GM12874 (cell line): ENCODE measurements at regions not wholly inside any gene's neighbourhood (a gene's known extent, or its start where the extent isn't known, plus 50 kb on each side); places are given as distances from the start of the nearest gene placed in this dataset.

Experiments
- CTCF ChIP-seq: IDR thresholded peaks from 2 replicates; pipeline ENCODE4 v1.5.1; 2011; ENCODE audit warnings: low read depth, mild to moderate bottlenecking, control low read depth, low read length, moderate library complexity; ENCODE audit not compliant: insufficient read depth

DNA sequence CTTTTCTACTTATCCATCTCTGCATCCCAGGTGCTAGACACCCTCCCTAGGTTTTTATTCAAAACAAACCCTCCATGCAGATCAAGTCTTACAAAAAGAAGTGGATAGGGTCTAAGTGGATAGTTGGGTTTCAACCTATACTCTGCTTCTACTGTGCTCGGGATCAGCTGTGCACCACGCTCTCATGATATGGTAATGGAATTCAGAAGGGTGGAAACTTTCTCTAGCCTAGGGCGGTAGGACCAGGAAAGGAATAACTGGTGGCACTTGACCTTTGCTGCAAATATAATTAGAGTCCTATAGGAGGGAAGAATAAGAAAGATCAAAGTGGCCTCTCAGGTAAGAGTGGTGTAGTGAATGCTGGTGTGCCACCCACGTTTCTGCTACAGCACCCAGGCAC is 272.9 kb downstream of the GPD2 start:
- no peak for TF ChIP-seq CTCF

DNA sequence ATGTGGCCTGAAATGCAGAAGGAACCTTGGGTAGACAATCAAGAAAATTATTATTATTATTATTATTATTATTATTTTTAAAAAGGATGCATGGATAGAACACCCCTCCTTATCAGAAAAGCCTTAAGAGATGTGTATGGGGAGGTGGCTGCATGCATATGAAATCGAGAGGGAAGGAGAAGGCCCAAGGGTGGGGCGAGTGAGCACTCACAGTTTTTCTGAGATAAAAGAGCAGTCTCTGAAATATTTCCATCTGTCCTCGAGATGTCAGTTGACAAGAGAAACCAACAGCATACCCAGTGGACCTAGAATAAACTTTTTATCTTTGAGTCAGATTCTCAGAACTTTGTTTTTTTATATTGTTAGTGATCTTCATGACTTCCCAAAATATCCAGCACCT is 282.9 kb downstream of the GPD2 start:
- TF ChIP-seq CTCF = no peak

DNA sequence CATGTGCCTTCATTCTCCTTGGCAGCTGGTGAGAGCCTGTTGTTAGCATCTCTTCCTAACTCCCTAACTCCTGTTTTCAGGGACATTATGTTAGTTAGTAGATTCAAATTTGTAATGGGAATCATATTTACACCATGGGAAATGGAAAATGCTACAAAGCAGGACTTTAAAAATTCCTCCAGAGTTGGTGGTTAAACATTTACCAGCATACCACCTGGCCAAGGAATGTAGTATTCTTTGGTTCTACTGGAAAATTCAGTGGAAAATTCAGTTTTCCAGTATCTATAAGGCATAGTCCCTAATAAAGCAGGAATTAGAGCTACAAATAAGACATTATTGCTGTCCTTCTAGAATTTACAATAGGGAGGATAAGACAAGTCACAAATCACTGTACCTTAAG is 291.7 kb downstream of the GPD2 start:
- no peak for TF ChIP-seq CTCF

DNA sequence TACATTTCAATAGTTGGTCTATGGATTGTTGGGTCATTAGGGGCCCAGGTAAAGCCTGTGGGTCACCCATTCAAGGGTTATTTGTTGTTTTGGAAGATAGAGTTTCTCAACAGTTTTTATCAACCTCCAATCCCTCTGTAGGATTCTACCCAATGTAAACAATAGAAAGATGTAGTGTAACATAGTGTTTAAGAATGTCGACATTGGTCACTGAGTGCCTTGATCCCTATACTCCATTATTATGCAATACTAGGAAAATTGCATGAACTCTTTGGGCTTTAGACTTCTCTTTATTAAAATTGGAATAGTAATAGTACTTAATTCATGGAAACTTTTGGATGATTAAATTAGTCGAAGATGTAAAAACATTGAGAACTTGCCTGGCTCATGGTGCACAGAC is 292.1 kb downstream of the GPD2 start:
- TF ChIP-seq CTCF = no peak

DNA sequence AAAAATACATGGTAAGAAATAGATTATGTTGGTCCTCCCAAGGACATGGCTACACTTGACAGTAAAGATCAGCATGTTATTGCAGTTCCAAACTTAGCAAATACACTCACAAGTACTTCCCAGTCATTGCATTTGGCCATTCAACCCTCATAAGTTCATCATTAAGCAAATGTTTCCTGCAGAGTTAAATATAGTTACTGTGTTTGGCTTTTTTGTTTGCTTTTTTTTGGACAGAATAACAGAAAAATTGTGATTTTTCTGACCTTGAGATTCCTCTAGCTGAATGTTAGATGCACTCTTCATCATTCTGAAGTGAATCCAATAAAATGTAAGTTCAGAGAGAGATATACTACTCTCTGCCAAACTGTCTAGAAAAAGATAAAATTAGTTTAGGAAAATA is 295.3 kb downstream of the GPD2 start:
- TF ChIP-seq CTCF = no peak

DNA sequence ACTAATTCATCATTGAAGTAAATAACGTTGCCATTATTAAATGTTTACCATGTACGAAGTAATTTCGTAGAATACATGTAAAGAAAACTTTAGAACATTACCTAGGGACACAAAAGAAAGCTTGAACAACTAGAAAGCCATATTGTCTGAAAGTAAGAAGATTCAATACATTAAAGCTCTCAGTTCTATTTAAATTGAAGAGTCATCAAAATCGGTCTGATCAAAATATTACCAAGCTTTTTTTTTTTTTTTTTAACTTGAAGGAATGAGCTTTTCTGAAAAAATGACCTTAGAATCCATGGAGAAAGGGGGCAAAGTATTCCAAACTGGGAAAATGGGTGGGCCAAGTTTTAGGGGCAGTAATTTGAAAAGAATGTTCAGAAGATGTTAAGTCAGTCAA is 300.8 kb downstream of the GPD2 start:
- TF ChIP-seq CTCF = no peak

GRCh38 chr2:156739301-156739700 is 303.1 kb downstream of the GPD2 start:
- no peak for TF ChIP-seq CTCF

GRCh38 chr2:156745619-156746018 is 309.4 kb downstream of the GPD2 start:
- no peak for TF ChIP-seq CTCF
